DND-41 (cell line): ENCODE measurements at regions not wholly inside any gene's neighbourhood (a gene's known extent, or its start where the extent isn't known, plus 50 kb on each side); places are given as distances from the start of the nearest gene placed in this dataset.

Experiments
- ATAC-seq: fragments of 200-7000 bp; cut with Tn5 transposase; 3 replicates; pipeline ENCODE4 v1.9.1; 2021; ENCODE audit warnings: low read depth; ENCODE audit not compliant: insufficient read depth
- DNase-seq: peaks from one replicate; pipeline ENCODE4 v3.0.0-alpha.2; 2020
- H2AFZ ChIP-seq: 2 replicates; pipeline ENCODE4 v1.6.0; 2012; ENCODE audit warnings: low read depth, low read length
- H3K27ac ChIP-seq: 2 replicates; pipeline ENCODE4 v1.5.1; 2012; ENCODE audit warnings: low read length, inconsistent platforms
- H3K27me3 ChIP-seq: fragments of 200-600 bp; sonication (generic); 2 replicates; pipeline ENCODE4 v1.6.0; 2012; ENCODE audit warnings: low read length, mild to moderate bottlenecking, inconsistent platforms; ENCODE audit not compliant: insufficient read depth, poor library complexity
- H3K36me3 ChIP-seq: 2 replicates; pipeline ENCODE4 v1.5.1; 2012; ENCODE audit warnings: low read length, inconsistent platforms; ENCODE audit not compliant: insufficient read depth
- H3K4me1 ChIP-seq: 2 replicates; pipeline ENCODE4 v1.5.1; 2012; ENCODE audit warnings: mild to moderate bottlenecking, low read length; ENCODE audit not compliant: insufficient read depth
- H3K4me2 ChIP-seq: 2 replicates; pipeline ENCODE4 v1.6.0; 2012; ENCODE audit warnings: mild to moderate bottlenecking, moderate library complexity, low read length, inconsistent platforms; ENCODE audit not compliant: insufficient read depth
- H3K4me3 ChIP-seq, 2 experiments: fragments of 200-600 bp in 1 of 2; shearing (Covaris generic) in 1 of 2; 2 replicates each; pipeline ENCODE4 v1.5.1; 2012 to 2016; ENCODE audit warnings: inconsistent platforms in 2 of 2, low read length in 2 of 2, mild to moderate bottlenecking in 2 of 2, low read depth in 1 of 2, moderate library complexity in 1 of 2
- H3K79me2 ChIP-seq: 2 replicates; pipeline ENCODE4 v1.6.0; 2012; ENCODE audit warnings: low read length, inconsistent platforms; ENCODE audit not compliant: insufficient read depth
- H3K9ac ChIP-seq: 2 replicates; pipeline ENCODE4 v1.6.0; 2012; ENCODE audit warnings: low read depth, mild to moderate bottlenecking, inconsistent platforms, low read length, moderate library complexity
- H3K9me3 ChIP-seq: 2 replicates; pipeline ENCODE4 v1.5.1; 2012; ENCODE audit warnings: low read length, moderate library complexity, mild to moderate bottlenecking, inconsistent platforms; ENCODE audit not compliant: insufficient read depth, severe bottlenecking
- H4K20me1 ChIP-seq: 2 replicates; pipeline ENCODE4 v1.6.0; 2012; ENCODE audit warnings: low read length; ENCODE audit not compliant: insufficient read depth
- EZH2 ChIP-seq: IDR thresholded peaks from 3 replicates; pipeline ENCODE4 v1.6.1; 2012; ENCODE audit warnings: borderline replicate concordance, low read depth, mild to moderate bottlenecking, moderate library complexity, low read length, inconsistent platforms; ENCODE audit not compliant: severe bottlenecking
- TF ChIP-seq, protein P1 (sequence below): IDR thresholded peaks from 2 replicates; pipeline ENCODE4 v1.5.1; 2012; ENCODE audit warnings: borderline replicate concordance, low read length, moderate library complexity, mild to moderate bottlenecking; ENCODE audit not compliant: poor library complexity, severe bottlenecking; ENCODE audit errors: extremely low read depth

DNA sequence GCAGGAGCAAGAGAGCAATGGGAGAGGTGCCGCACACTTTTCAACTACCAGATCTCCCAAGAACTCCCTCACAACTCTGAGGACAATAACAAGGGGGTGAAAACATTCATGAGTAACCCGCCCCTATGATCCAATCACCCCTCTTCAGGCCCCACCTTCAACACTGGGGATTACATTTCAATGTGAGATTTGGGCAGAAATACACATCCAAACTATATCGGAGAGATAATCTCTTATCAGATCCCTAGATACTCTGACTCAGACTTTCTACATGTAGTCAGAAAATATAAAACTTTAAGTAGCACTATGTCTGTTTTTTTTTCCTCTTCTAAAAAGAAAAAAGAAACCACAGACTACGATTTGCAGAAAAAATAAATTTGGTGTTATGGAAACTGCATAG is 1595.9 kb upstream of the NUDT12 start:
- Histone ChIP-seq H3K27ac (no peak overlapping the region), H3K27me3 (no peaks in the 10 kb centered on the region), H3K79me2 (no peaks in the 10 kb centered on the region), H3K36me3 (no peaks in the 10 kb centered on the region), H3K4me1 (no peaks in the 10 kb centered on the region), H3K9me3 (no peaks in the 10 kb centered on the region), H3K9ac (no peak overlapping the region), H3K4me2 (no peak overlapping the region), H4K20me1 (no peaks in the 10 kb centered on the region), H3K4me3 (no peak overlapping the region), H2AFZ (no peak overlapping the region)
- DNase-seq, result no peak
- ATAC-seq, result no peak
- TF ChIP-seq, protein P1, sequence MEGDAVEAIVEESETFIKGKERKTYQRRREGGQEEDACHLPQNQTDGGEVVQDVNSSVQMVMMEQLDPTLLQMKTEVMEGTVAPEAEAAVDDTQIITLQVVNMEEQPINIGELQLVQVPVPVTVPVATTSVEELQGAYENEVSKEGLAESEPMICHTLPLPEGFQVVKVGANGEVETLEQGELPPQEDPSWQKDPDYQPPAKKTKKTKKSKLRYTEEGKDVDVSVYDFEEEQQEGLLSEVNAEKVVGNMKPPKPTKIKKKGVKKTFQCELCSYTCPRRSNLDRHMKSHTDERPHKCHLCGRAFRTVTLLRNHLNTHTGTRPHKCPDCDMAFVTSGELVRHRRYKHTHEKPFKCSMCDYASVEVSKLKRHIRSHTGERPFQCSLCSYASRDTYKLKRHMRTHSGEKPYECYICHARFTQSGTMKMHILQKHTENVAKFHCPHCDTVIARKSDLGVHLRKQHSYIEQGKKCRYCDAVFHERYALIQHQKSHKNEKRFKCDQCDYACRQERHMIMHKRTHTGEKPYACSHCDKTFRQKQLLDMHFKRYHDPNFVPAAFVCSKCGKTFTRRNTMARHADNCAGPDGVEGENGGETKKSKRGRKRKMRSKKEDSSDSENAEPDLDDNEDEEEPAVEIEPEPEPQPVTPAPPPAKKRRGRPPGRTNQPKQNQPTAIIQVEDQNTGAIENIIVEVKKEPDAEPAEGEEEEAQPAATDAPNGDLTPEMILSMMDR, result no peak
- no peak for TF ChIP-seq EZH2

DNA sequence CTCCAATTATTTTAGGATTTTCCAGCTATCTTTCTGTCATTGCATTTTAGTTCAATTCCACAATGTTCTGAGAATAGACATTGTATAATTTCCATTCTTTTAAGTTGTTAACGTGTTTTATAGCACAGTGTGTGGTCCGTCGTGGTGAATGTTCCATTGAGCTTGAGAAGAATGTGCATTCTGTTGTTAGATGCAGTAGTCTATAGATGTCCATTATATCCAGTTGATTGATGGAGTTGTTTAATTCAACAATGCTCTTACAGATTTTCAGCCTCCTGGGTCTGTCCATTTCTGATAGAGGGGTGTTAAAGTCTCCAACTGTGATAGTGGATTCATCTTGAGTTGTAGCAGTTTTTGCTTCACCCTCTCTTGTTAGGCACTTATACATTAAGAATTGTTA is 1587.7 kb upstream of the NUDT12 start:
- ATAC-seq, result no peak
- H3K9ac ChIP-seq, result no peak overlapping the region
- H3K4me2 ChIP-seq, result no peak overlapping the region
- no peaks in the 10 kb centered on the region for H3K79me2 ChIP-seq
- DNase-seq, result no peak
- no peak overlapping the region for H2AFZ ChIP-seq
- no peaks in the 10 kb centered on the region for H4K20me1 ChIP-seq
- no peaks in the 10 kb centered on the region for H3K36me3 ChIP-seq
- H3K4me3 ChIP-seq, result no peak overlapping the region
- H3K27ac ChIP-seq, result no peak overlapping the region
- H3K27me3 ChIP-seq, result no peaks in the 10 kb centered on the region
- no peaks in the 10 kb centered on the region for H3K4me1 ChIP-seq
- TF ChIP-seq, protein P1, result no peak
- no peak for TF ChIP-seq EZH2
- H3K9me3 ChIP-seq, result no peaks in the 10 kb centered on the region

DNA sequence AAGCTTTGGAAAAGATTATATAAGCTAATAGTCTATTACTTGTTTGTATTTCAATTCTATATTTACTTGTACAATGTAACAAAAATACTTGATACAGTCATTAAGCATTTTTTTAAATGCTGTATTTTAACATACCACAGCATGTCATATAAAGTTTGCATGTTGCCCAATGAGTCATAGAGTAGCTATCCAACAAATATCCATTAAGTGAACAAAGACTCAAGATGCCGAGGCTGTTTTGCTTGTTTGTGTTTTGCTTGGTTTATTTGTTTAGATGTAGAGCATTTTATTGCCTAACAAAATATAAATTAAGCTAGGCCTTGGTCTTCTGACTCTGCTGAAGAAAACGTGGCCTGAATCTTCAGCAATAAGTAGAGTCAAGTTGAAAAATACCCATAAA is 1584.3 kb upstream of the NUDT12 start:
- Histone ChIP-seq H3K9ac (no peak overlapping the region), H2AFZ (no peak overlapping the region), H3K4me1 (no peaks in the 10 kb centered on the region), H4K20me1 (no peaks in the 10 kb centered on the region), H3K4me2 (no peak overlapping the region), H3K27ac (no peak overlapping the region), H3K79me2 (no peaks in the 10 kb centered on the region), H3K36me3 (no peaks in the 10 kb centered on the region), H3K4me3 (no peak overlapping the region), H3K9me3 (no peaks in the 10 kb centered on the region), H3K27me3 (no peaks in the 10 kb centered on the region)
- no peak for ATAC-seq
- no peak for DNase-seq
- TF ChIP-seq, protein P1, result no peak
- no peak for TF ChIP-seq EZH2

DNA sequence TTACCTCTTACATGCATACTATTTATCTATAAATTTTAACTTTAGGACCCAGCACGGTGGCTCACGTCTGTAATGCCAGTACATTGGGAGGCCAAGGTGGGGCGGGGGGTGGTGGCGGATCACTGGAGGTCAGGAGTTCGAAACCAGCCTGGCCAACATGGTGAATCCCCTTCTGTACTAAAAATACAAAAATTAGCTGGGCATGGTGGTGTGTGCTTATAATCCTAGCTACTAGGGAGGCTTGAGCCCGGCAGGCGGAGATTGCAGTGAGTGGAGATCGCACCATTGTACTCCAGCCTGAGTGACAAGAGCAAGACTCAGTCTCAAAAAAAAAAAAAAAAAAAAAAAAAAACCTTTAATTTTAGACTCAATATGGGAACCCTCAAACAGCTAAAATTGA is 1582.6 kb upstream of the NUDT12 start:
- no peak overlapping the region for H3K4me2 ChIP-seq
- no peak overlapping the region for H3K9ac ChIP-seq
- no peaks in the 10 kb centered on the region for H3K9me3 ChIP-seq
- DNase-seq (no peak), ATAC-seq (no peak)
- H3K4me3 ChIP-seq, result no peak overlapping the region
- no peak overlapping the region for H2AFZ ChIP-seq
- H3K36me3 ChIP-seq, result no peaks in the 10 kb centered on the region
- no peaks in the 10 kb centered on the region for H3K79me2 ChIP-seq
- TF ChIP-seq, protein P1, result no peak
- TF ChIP-seq EZH2, result no peak
- no peak overlapping the region for H3K27ac ChIP-seq
- no peaks in the 10 kb centered on the region for H3K4me1 ChIP-seq
- H4K20me1 ChIP-seq, result no peaks in the 10 kb centered on the region
- H3K27me3 ChIP-seq, result no peaks in the 10 kb centered on the region
